GM12872 (cell line): ENCODE measurements at regions not wholly inside any gene's neighbourhood (a gene's known extent, or its start where the extent isn't known, plus 50 kb on each side); places are given as distances from the start of the nearest gene placed in this dataset.

Source experiments
- TF ChIP-seq, protein P1 (sequence below): IDR thresholded peaks from 3 replicates; pipeline ENCODE4 v1.5.1; 2011; ENCODE audit warnings: low read depth, mild to moderate bottlenecking, low read length, moderate library complexity; ENCODE audit not compliant: insufficient read depth

DNA sequence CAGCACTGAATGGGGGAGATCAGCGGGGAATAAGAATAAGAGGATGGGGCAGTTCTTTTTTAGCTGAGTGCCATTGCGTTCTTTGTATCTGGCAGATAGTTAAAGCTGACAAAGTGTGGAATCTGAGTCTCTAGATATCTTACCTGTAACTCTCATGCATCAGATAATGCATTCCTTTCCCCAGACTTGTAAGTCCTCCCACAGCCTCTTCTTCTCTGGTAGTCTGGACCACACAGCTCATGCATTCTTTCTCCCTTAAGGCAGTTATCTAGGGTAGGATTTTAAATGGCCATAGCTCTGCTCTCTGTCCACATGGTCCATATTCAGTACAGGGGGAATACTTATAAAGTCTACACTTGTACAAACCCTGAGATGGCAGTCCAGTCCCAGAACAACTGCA, 54.0 kb upstream of the FGF10 start:
- TF ChIP-seq, protein P1, sequence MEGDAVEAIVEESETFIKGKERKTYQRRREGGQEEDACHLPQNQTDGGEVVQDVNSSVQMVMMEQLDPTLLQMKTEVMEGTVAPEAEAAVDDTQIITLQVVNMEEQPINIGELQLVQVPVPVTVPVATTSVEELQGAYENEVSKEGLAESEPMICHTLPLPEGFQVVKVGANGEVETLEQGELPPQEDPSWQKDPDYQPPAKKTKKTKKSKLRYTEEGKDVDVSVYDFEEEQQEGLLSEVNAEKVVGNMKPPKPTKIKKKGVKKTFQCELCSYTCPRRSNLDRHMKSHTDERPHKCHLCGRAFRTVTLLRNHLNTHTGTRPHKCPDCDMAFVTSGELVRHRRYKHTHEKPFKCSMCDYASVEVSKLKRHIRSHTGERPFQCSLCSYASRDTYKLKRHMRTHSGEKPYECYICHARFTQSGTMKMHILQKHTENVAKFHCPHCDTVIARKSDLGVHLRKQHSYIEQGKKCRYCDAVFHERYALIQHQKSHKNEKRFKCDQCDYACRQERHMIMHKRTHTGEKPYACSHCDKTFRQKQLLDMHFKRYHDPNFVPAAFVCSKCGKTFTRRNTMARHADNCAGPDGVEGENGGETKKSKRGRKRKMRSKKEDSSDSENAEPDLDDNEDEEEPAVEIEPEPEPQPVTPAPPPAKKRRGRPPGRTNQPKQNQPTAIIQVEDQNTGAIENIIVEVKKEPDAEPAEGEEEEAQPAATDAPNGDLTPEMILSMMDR, result no peak

DNA sequence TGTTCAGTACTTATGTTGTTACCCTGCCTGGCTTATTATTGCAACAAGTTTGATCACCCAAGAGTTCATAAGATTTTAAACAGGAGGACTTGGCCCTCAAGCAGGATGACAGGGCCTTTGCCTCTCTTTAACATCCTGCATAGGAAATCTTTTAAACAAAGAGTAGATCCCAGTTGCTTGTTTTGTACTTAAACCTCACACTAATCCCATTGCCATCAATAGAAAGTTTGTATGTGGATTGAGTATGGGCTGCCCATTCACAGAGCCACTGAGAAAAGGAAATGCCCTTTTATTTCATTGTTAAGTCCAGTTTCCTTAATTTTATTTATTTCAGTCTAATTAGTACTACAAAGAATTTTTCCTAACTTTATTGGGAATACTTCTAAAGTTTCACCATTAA, 52.2 kb upstream of the FGF10 start:
- TF ChIP-seq, protein P1, result no peak

DNA sequence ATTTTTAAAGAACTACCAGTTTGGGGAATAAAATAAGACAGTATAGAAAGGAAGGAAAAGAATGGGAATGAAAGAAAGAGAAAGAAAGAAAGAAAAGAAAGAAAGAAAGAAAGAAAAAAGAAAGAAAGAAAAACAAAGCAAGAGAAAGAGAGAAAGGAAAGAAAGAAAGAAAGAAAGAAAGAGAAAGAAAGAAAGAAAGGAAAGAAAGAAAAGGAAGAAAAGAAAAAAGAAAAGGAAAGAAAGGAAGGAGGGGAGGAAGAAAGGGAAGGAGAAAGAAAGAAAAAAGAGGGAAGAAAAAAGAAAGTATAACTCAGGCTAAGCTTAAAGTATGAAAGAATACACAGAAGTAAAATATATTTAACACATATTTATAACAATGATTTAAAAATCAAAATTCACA, 51.0 kb upstream of the FGF10 start:
- TF ChIP-seq, protein P1, result no peak
